RWPE2 (cell line): ENCODE measurements at regions not wholly inside any gene's neighbourhood (a gene's known extent, or its start where the extent isn't known, plus 50 kb on each side); places are given as distances from the start of the nearest gene placed in this dataset.

Experiments
- ATAC-seq: fragments of 200-7000 bp; cut with Tn5 transposase; 3 replicates; pipeline ENCODE4 v1.9.1; 2021; ENCODE audit warnings: low read depth
- DNase-seq: peaks from one replicate; pipeline ENCODE4 v3.0.0-alpha.2; 2020; ENCODE audit warnings: low spot score
- H3K27ac ChIP-seq: fragments of 450-650 bp; 2 replicates; pipeline ENCODE4 v1.5.1; 2017; ENCODE audit warnings: mild to moderate bottlenecking; ENCODE audit not compliant: poor library complexity, severe bottlenecking
- H3K27me3 ChIP-seq: fragments of 250-450 bp; sonication (Bioruptor Pico); 2 replicates; pipeline ENCODE4 v1.5.1; 2021; ENCODE audit warnings: mild to moderate bottlenecking, moderate library complexity; ENCODE audit not compliant: insufficient read depth, poor library complexity, severe bottlenecking
- H3K36me3 ChIP-seq: fragments of 250-450 bp; sonication (Bioruptor Pico); 2 replicates; pipeline ENCODE4 v1.5.1; 2020; ENCODE audit warnings: low read depth, mild to moderate bottlenecking, moderate library complexity
- H3K4me1 ChIP-seq: fragments of 250-450 bp; sonication (Bioruptor Pico); 2 replicates; pipeline ENCODE4 v1.5.1; 2021; ENCODE audit warnings: mild to moderate bottlenecking, moderate library complexity; ENCODE audit not compliant: insufficient read depth, poor library complexity, severe bottlenecking
- H3K4me3 ChIP-seq: fragments of 250-450 bp; sonication (Bioruptor Pico); 2 replicates; pipeline ENCODE4 v1.5.1; 2021; ENCODE audit warnings: mild to moderate bottlenecking, moderate library complexity; ENCODE audit not compliant: severe bottlenecking
- H3K9me3 ChIP-seq: fragments of 250-450 bp; sonication (Bioruptor Pico); 2 replicates; pipeline ENCODE4 v1.5.1; 2021; ENCODE audit warnings: mild to moderate bottlenecking, moderate library complexity; ENCODE audit not compliant: severe bottlenecking
- CTCF ChIP-seq: fragments of 450-650 bp; IDR thresholded peaks from one replicate; pipeline ENCODE4 v1.5.1; 2017; ENCODE audit warnings: mild to moderate bottlenecking, moderate library complexity; ENCODE audit not compliant: poor library complexity, severe bottlenecking

- Histone ChIP-seq H3K27ac (no peak overlapping the region), H3K4me3 (no peak overlapping the region), H3K4me1 (no peaks in the 10 kb centered on the region), H3K36me3 (no peaks in the 10 kb centered on the region), H3K27me3 (no peaks in the 10 kb centered on the region), H3K9me3 (no peaks in the 10 kb centered on the region)
- no peak for TF ChIP-seq CTCF
- ATAC-seq (no peak), DNase-seq (no peak)
Observed at GRCh38 chr13:61751039-61751438, 335.4 kb upstream of the PCDH20 start.

DNA sequence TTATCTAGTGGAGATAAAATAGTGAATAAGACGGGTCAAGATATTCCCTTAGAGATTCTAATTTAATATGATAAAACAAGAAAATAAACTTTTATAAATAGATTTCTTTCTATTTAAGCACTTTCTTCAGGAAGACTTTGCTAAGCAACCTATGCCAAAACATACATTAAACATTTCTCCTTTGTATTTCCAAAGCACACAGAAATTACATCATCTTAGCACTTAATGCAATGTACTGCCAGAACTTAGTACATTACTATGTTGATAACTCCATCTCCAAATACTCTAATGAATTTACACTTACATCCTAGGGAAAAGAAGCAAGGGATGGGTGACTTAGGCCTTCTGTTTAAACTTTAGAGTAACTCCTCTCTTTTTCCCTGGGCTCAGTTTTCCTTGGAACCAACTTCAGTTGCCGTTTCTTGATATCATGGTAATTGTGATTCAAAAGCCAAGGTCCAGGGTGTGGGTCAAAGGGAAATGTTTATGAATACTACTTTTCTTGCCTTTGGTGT is 322.6 kb upstream of the PCDH20 start:
- Histone ChIP-seq H3K36me3 (no peaks in the 10 kb centered on the region; the same call in 1 of the 2 replicates), H3K9me3 (no peaks in the 10 kb centered on the region), H3K4me1 (no peaks in the 10 kb centered on the region), H3K4me3 (no peak overlapping the region), H3K27me3 (no peaks in the 10 kb centered on the region), H3K27ac (no peak overlapping the region)
- TF ChIP-seq CTCF, result no peak
- DNase-seq (no peak), ATAC-seq (no peak)

- no peak for TF ChIP-seq CTCF
- Histone ChIP-seq H3K4me1 (no peaks in the 10 kb centered on the region), H3K36me3 (no peaks in the 10 kb centered on the region; the same call in 1 of the 2 replicates), H3K27ac (no peak overlapping the region), H3K4me3 (no peak overlapping the region), H3K27me3 (no peaks in the 10 kb centered on the region), H3K9me3 (no peaks in the 10 kb centered on the region)
- DNase-seq (no peak), ATAC-seq (no peak)
Observed at GRCh38 chr13:61734683-61735082, 319.0 kb upstream of the PCDH20 start.

- ATAC-seq, result no peak
- no peaks in the 10 kb centered on the region for H3K27me3 ChIP-seq
- DNase-seq, result no peak
- no peak for TF ChIP-seq CTCF
- H3K36me3 ChIP-seq, result no peaks in the 10 kb centered on the region
- no peak overlapping the region for H3K27ac ChIP-seq
- no peaks in the 10 kb centered on the region for H3K9me3 ChIP-seq
- no peaks in the 10 kb centered on the region for H3K4me1 ChIP-seq
- H3K4me3 ChIP-seq, result no peak overlapping the region
Observed at GRCh38 chr13:61728471-61728870, 312.8 kb upstream of the PCDH20 start.

DNA sequence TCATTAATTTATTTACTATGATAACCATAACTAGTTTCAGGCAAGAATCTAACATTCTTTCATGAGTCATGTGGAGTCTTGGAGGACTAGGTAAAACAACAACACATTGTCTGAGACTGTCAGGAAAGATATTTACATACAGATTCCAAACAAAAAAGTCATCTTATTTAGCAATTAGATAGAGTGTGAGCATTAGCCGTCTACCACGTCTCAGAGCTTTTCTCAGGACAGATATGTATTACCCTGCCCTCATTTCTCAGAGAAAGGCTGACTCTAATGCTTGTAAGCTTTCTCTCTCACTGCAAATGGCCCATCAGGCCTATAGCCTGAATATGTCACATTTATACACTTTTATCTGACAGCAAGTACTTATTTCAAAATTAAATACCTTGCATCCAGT is 312.1 kb upstream of the PCDH20 start:
- DNase-seq (no peak), ATAC-seq (peak; percentile 95)
- Histone ChIP-seq H3K27me3 (no peaks in the 10 kb centered on the region), H3K4me1 (no peaks in the 10 kb centered on the region), H3K9me3 (no peaks in the 10 kb centered on the region), H3K27ac (no peak overlapping the region), H3K4me3 (no peak overlapping the region), H3K36me3 (no peaks in the 10 kb centered on the region)
- TF ChIP-seq CTCF, result no peak
